ENCODE measurements at regions not wholly inside any gene's neighbourhood (a gene's known extent, or its start where the extent isn't known, plus 50 kb on each side); places are given as distances from the start of the nearest gene placed in this dataset.

DNA sequence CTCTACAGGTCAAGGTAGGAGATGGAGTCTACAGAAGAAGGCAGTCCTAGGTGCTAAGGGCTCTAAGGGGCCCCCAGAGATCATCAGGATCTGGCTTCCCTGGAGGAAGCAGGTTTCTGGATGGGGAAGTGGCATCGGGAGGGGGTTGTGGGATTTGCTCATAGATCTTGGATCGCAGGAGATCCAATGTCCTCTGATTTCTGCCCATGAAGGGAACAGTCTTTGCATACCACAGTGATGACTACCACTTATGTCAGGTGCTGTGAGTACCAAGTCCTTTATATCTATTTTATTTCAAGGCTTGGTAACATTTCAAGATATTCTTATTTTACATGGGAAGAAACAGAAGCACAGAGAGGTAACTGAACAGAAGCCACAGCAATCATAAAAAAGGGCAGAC, 164.0 kb downstream of the RGS9 start:
- Histone ChIP-seq H3K9me3 (no peaks in the 10 kb centered on the region), H3K36me3 (ENCODE audit: low read depth) (no peaks in the 10 kb centered on the region), H3K4me1 (ENCODE audit: low read depth) (no peaks in the 10 kb centered on the region), H3K4me3 (no peak overlapping the region)
- TF ChIP-seq, protein P1, sequence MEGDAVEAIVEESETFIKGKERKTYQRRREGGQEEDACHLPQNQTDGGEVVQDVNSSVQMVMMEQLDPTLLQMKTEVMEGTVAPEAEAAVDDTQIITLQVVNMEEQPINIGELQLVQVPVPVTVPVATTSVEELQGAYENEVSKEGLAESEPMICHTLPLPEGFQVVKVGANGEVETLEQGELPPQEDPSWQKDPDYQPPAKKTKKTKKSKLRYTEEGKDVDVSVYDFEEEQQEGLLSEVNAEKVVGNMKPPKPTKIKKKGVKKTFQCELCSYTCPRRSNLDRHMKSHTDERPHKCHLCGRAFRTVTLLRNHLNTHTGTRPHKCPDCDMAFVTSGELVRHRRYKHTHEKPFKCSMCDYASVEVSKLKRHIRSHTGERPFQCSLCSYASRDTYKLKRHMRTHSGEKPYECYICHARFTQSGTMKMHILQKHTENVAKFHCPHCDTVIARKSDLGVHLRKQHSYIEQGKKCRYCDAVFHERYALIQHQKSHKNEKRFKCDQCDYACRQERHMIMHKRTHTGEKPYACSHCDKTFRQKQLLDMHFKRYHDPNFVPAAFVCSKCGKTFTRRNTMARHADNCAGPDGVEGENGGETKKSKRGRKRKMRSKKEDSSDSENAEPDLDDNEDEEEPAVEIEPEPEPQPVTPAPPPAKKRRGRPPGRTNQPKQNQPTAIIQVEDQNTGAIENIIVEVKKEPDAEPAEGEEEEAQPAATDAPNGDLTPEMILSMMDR (IDR thresholded peaks at IDR 0.05), result no peak
- intact Hi-C loops (cut with DNase I, micrococcal nuclease), result no loop called here
- DNase-seq, result no peak
- no peak for ATAC-seq

DNA sequence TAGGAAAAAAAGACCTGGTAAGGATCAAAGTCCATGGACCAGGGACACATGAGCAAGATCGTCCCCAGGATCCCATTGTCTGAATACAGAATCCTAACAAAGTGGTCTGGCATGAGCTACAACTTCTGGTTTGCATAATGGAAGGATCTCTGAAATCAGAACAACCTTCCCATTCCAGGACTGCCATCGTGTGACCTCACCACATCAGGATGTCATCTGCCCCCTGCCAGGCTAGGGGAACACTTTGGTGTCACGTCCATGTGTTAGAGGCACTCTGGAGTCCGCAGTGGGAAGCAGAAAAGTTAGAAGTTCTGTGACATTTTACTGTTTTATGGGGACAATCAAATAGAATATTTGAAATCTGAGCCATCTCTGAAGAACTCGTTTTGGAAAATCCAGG, 160.7 kb downstream of the RGS9 start:
- peaks cover 8% of the 10 kb centered on the region for H3K4me1 ChIP-seq (ENCODE audit: low read depth)
- intact Hi-C loops (cut with DNase I, micrococcal nuclease), result no loop called here
- H3K9me3 ChIP-seq, result no peaks in the 10 kb centered on the region
- ATAC-seq (no peak), DNase-seq (no peak)
- no peaks in the 10 kb centered on the region for H3K36me3 ChIP-seq (ENCODE audit: low read depth)
- TF ChIP-seq, protein P1 (IDR thresholded peaks at IDR 0.05), result no peak
- H3K4me3 ChIP-seq, result no peak overlapping the region

DNA sequence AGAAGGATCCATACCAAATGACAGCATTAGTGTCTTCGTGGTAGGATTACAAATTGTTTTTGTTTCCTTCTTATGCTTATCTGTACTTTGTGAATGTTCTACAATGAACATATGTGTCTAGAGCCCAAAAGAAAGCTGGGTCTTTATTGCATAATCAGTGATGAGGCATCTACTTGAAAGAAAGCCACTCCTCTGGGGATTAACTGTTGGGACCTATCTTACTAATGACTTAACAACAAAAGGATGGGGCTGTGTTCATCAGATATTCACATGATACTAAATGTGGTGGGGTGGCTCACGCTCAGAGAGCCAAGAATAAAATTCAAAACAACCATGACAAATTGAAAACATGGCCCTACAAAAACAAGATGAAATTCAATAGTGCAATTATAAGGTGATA, 160.2 kb downstream of the RGS9 start:
- TF ChIP-seq, protein P1 (IDR thresholded peaks at IDR 0.05), result no peak
- Histone ChIP-seq H3K36me3 (ENCODE audit: low read depth) (no peaks in the 10 kb centered on the region), H3K9me3 (no peaks in the 10 kb centered on the region), H3K4me1 (ENCODE audit: low read depth) (peaks cover 10% of the 10 kb centered on the region), H3K4me3 (no peak overlapping the region)
- intact Hi-C loops (cut with DNase I, micrococcal nuclease), result no loop called here
- ATAC-seq (no peak), DNase-seq (no peak)

DNA sequence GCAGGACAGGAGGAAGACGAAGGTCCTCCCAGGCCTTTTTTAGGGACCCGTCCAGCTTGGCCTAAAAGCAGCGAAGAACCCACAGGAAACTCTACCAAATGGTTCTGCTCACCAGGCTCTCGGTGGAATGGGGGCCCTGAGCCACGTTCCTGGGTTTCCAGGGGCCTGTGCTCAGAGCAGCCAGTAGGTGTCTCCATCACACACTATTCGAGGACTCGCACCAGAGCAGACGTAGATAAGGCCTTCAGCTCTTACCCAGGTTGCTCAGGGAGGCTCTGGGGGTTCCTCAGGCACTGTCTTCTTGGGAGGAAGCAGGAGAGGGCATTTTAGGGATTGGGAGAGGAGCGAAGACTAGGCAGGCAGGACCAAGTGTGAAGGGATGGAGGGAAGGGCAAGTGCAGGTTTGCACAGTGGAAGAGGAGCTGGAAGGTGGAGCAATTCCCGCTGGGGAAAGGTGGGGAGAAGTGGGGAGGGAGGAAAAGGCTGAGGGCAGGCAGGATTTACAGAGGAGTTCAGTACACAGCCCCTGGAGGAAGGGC, 157.1 kb downstream of the RGS9 start:
- peak; percentile 77 for ATAC-seq

DNA sequence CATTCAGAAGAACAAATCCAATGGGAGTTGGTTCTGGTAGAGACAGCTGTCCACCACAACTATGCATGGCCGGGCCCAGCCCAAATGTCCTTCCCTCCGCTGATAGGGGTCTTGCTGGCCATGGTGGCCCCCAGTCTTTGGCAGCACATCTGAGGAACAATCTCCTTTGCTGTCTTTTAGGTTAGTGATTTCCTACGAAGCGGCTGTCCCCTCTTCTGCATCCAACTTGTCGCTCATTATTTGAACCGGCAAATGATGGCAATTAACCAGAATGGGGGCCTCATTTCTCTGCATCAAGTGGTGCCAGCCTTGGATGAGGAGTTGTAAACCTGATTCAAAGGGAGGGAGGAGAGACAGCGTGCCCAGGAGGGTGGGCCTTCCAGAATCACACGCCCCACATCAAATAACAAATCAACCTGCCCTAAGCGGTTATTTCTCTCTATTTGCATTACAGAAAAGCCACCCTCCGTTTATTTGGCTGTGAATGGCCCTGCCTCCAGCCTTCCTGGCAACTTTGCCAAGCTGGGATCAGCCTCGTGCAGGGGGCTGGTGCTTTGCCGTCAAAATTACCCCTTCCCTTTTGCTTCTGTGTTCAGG, 156.5 kb downstream of the RGS9 start:
- ATAC-seq, result peak; percentile 46
- TF ChIP-seq, protein P1 (IDR thresholded peaks at IDR 0.05), result no peak

More for the DNA sequence above, 157.1 kb downstream of the RGS9 start:
- peak; percentile 63 to 84 (median 80) for DNase-seq
- Histone ChIP-seq H3K4me3 (no peak overlapping the region), H3K4me1 (ENCODE audit: low read depth) (peaks cover 19% of the 10 kb centered on the region), H3K9me3 (no peaks in the 10 kb centered on the region), H3K36me3 (ENCODE audit: low read depth) (no peaks in the 10 kb centered on the region)
- intact Hi-C loops (cut with DNase I, micrococcal nuclease), result loop anchor here in 1 of 2 donors (2.0 kb wide), 1 partner anchor 263 kb away; no protein-coding TSS in a partner anchor
- TF ChIP-seq, protein P1 (IDR thresholded peaks at IDR 0.05), result peak; percentile 70

More for the DNA sequence above, 156.5 kb downstream of the RGS9 start:
- intact Hi-C loops (cut with DNase I, micrococcal nuclease), result loop anchor here in 1 of 2 donors (2.0 kb wide), 1 partner anchor 263 kb away; no protein-coding TSS in a partner anchor
- Histone ChIP-seq H3K9me3 (no peaks in the 10 kb centered on the region), H3K36me3 (ENCODE audit: low read depth) (no peaks in the 10 kb centered on the region), H3K4me1 (ENCODE audit: low read depth) (peaks cover 19% of the 10 kb centered on the region), H3K4me3 (no peak overlapping the region)
- peak in 1 of 3 donors; percentile 59 for DNase-seq

Measured in mucosa of descending colon (tissue), 3 donors.